Stimulated activated CD8-positive, alpha-beta memory T cell treated with anti-CD3 and anti-CD28 coated beads, Interleukin-7, amount 100 ng/mL, for 48 hours (primary cell): ENCODE measurements at regions not wholly inside any gene's neighbourhood (a gene's known extent, or its start where the extent isn't known, plus 50 kb on each side); places are given as distances from the start of the nearest gene placed in this dataset.

Experiments
- DNase-seq, 2 donors: peaks; one replicate each; pipeline ENCODE4 v3.0.0-alpha.2; 2020; ENCODE audit warnings: low read depth in 1 of 2; ENCODE audit errors: extremely low read depth in 1 of 2

GRCh38 chr3:13174011-13174802 is 101.0 kb upstream of the IQSEC1 start:
- DNase-seq: no peak

DNA sequence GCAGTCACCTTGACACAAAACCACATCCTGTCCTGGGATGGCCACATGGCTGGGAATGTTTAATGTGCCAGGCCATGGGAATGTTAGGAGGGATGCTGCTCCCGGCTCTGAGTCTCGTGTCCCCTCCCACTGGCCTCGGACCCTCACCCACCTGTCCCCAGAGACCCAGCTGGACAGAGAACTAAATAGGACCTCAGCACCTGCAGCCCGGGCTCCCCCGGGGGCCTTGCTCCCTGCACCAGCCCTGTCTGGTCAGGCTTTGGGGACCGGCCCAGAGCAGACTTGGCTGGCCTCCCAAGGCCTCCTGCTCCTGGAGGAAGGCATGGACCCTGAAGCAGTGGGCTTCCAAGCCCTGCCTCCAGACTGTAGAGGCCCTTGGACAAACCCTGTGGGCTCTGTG is 100.0 kb upstream of the IQSEC1 start:
- no peak for DNase-seq

DNA sequence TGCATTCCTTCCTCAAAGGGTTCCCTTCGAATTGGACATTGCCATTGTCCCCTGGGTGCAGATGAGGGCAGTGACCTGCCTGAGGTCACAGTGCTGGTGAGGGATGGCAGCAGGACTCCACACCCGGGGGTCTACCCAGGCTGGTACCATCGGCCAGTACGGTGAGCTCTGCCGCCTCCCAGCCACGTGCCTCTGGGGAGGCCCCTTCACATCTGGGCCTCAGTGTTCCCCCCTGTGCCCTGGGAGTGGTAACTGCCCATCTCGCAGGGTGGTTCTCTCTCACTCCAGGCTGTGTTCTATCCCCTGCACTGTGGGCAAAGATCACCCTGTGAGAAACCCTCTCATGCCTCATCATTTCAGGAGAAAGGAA is 99.4 kb upstream of the IQSEC1 start:
- DNase-seq: no peak

DNA sequence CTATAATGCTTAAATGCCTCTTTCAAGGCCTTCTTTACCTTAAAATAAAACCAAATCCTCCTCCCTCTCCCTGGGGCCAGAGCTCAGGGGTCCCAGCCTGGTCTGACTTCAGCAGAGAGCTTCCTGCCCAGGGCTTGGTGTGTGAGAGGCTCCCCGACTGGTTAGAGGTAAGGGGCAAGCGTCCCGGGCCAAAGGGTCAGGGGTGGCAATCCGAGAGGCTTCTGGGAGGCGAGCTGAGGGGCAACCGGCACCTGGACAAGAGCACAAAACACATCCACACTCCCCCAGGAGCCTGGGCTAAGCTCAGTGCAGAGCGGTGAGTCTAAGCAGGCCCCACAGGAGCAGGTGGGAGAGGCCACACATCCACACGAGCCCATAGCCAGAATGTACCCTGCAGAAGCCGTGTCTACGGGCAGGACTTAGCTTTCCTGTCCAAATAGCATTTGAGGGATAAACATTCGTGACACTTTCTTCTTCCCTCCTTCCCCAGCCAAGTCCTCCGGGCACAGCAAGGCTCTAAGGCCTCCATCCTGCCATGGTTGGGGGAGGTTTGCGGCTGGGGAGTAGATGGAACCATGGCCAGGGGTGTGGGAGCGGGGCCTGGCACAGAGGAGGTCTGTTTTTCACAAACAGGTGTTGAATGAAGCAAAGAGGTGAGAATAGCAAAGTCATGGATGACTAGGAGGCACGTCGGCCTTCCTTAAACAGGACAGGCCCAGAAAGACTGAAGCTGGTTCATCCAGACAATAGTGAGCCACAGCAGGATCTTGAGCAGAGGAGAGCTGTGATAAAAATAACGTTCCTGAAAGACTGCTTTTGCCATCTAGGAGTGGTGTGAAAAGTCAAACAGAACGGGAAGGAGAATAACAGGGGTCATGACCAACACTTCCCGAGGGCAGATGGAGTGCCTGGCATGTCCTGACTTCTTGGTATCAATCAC is 98.7 kb upstream of the IQSEC1 start:
- DNase-seq: no peak

DNA sequence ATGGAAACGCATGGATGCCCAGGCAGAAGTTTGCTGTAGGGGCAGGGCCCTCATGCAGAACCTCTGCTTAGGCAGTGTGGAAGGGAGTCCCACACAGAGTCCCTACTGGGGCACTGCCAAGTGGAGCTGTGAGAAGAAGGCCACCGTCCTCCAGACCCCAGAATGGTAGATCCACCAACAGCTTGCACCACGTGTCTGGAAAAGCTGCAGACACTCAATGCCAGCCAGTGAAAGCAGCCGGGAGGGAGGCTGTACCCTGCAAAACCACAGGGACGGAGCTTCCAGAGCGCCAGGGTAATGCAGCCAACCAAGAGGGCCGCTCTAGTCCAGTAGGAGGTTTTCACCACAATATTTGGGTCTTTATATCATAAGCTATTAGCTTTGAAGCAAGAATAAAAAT is 97.1 kb upstream of the IQSEC1 start:
- DNase-seq: no peak

- no peak for DNase-seq
Measured at GRCh38 chr3:13168391-13168790, 95.2 kb upstream of the IQSEC1 start.

DNA sequence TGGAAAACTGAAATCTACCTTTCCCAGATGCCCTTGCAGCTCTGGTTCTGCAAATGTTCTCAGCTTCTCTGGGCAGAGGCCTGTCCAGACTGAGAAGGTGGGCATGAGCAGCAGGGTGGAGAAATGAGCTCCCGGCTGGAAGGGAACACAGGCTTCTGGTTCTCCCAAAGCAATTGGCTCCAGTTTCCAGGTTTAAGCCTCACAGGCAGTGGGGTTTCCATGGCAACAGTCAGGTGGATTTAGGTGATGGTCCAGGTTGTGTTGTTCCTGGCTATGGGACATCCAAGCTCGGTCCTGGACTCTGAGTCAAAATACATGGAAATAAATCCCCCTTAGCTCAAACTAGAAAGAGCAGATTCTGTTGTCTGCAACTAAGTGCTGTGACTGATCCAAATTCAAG is 94.6 kb upstream of the IQSEC1 start:
- DNase-seq: no peak

DNA sequence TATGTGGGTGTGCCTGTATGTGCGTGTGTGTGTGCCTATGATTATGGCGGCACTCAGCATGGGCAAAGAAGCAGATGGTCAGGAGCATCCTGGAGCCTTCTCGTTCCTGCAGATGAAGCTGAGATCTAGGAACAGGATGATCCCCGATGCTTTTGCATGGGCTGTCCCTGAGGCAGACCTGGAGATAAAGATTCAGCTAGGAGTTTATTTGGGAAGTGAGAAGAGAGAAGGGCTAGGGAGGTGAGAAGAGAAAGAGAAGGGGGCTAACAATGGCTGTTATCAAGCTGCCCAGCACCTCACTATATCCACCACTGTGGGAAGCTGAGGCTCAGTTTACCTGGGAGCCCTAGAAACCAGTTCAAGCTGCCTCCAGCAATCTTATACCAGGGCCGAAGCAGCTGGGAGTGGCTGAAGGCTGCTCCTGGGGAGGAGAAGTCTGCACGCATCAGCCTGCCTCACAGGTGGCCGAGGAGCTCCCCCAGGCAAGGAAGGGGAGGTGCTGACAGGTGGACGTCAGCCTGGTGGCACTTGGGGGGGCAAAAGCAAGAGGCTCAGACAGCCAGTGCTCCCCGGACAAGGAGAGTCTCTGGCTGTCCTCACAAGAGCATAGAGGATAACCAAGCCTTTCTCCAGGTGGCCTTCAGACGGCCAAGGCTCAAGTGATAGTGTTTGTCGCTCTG is 94.0 kb upstream of the IQSEC1 start:
- no peak for DNase-seq

- no peak for DNase-seq
Measured at GRCh38 chr3:13166243-13167063, 93.2 kb upstream of the IQSEC1 start.

DNA sequence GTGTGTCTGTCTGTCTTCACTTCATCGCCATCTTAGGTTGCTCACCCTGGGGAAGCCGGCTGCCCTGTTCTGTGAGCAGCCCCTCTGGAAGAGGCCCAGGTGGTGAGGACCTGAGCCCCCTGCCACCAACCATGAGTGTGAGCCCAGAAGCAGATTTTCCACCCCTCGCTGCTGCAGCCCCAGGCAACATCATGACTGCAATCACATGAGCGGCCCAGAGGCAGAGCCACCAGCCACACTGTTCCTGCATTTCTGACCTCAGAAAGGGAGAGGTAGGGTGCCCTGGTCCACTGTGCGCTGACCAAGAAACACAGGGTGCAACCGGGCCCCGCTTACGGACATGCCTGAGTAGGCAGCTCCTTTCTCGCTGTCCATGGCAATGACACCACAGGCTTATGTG is 92.3 kb upstream of the IQSEC1 start:
- DNase-seq: no peak

DNA sequence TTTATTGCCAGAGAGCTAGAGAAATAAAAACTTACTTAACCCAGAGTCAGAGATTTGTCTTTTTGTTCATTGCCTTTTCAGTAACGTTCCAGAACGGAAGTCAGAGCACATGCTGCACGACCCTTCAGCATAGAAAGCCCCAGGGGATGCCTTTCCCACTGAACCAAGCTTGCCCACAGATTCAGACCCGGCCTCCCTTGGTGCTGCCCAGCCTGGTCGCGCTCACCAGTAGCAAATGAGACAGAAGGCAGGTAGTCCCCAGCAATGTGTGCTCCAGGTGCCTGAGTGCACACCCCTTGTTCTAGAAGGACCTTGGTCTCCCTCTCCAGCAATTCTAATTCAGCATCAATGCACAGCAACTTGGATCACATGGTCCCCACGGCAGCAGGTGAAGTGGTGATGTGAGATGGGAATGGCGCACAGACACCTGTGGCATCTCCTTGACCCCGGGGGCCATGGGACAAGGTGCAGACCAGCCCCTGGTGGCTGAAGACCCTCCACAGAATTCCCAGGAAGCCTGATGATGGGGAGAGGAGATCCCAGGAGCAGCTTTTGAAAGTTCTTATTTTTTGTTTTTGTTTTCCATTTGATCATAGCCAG is 91.8 kb upstream of the IQSEC1 start:
- DNase-seq: no peak

GRCh38 chr3:13163848-13164382 is 90.7 kb upstream of the IQSEC1 start:
- DNase-seq: no peak

DNA sequence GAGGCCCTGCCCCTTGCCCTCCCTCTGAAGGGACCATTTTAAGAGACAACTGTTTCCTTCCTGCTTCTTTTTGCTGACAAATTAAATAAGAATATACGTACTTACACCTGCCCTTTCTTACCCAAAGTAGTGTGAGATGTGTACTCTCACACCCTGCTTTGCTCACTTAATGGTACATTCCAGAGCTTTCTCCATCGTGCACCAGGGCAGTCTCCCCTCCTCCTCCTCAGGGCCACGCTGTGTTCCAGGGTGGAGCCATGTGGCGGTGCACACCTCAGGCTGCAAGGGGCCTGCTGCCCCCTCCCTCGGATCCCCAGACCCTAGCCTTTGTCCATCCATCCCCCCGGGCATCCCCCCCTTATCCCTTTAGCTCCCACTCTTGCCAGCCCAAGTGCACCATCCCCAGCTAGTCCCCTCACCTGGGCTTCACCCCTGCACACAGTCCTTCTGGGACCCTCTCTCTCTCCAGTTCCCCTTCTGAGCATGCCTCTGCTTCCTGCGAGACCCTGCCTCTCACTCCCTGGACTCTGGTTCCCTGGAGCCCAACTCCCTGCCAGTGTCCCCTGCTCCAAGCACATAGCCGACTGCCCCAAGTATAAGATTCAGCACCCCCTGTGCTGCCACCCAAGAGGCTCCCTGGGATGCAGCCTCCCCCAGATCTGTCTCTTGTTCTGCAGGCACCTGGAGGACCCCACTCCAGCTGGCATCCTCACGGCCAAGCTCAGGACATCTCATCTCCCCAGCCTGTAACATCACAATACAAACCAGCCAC is 89.5 kb upstream of the IQSEC1 start:
- DNase-seq: no peak

DNA sequence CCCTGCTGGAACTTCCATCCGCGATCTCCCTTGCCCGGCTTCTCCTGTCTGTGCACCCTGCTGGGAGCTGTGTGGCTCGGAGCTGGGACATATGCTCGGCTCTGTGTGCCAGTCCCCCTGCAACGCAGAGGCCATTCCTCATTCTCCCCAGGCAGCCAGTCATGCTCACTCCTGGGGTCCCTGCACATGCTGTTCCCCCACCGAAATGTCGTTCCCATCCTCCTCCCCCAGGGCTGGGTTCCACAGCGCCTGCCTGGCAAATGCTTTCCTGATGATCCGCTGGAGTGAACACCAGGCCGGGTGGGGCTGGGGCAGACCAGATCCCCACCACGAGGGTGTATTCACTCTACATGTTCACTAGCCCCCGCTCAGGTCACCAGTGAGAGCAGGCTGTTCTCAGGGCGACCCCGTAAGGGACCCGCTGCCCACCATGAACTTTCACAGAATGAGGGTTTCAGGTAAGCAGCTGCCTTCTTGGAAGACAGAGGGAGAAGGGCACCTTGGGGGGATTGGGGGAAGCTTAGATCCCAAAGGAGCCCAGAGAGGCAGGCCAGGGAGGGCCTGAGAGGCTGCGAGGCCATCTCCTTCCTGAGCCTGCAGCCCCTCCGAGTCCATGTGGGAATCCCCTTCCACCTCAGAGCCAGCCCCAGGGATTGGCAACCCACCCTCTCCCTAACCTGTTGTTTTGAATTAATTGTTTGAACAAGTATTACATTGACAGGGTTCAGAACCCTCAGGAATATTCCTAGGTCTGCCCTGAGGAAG is 88.7 kb upstream of the IQSEC1 start:
- no peak for DNase-seq

DNA sequence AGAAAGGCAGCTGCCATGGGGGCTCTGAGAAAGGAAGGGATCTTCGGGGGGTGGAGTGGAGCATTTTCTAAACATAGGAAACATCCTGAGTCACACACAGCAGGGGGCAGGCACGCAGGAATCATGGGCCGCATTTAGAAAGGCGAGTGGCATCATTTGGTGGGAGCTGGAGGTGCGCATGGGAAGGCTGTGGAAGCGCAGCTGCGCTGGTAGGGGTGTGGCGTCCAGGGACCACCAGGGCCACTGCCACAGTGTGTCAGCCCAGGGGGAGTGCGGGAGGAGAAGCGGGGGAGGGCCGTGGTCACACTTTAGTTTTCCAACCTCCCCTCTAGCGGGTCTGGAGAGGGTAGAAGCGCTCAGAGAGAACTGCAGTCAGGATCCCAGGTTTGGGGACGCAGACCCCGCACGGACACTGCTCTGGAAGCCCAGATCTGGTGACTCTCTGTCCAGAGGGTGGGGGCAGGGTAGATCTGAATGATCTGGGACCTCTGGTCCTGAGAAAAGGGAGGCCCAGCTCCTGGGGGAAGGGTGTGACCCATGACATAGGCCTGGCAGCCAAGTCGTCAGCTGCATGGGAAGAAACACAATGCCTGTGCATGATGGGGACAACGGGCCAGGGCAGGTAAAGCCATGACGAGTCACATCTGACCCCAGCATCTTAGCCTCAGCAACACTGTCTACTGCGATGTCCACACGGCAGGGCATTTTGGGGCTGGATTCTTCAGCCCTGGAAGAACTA is 88.0 kb upstream of the IQSEC1 start:
- no peak for DNase-seq

- DNase-seq: no peak
Measured at GRCh38 chr3:13160619-13161018, 87.4 kb upstream of the IQSEC1 start.

DNA sequence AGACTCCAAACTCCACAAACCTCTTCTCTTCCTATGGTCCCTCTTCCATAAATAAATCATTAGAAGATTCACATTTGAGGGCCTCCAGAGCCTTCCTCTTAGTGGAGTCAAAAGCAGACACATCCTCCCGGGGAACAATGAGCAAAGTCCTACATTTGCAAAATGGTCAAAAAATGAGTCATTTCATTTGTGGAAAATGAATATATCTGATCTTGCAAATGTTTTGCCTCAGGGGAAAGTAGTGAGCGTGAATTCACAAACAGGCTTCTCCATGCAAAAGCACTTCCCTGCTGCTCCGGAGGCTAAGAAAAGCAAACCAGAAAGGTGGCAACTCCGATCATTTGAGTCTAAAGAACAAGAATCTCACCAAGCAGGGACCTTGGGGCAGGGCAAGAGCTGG is 86.7 kb upstream of the IQSEC1 start:
- DNase-seq: no peak

DNA sequence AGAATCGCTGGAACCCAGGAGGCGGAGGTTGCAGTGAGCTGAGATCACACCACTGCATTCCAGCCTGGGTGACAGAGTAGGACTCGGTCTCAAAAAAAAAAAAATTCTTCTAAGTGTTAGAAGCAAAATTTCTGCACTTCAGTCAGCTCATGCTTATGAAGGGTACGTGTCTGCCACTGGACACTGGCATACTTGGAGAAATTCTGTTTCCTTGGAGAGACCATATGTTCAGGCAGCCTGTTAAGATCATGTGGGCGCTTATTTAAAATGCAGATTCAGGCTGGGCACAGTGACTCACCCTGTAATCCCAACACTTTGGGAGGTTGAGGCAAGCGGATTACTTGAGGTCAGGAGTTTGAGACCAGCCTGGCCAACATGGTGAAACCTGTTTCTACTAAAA is 85.6 kb upstream of the IQSEC1 start:
- no peak for DNase-seq
